ENCODE measurements at regions not wholly inside any gene's neighbourhood (a gene's known extent, or its start where the extent isn't known, plus 50 kb on each side); places are given as distances from the start of the nearest gene placed in this dataset.

DNA sequence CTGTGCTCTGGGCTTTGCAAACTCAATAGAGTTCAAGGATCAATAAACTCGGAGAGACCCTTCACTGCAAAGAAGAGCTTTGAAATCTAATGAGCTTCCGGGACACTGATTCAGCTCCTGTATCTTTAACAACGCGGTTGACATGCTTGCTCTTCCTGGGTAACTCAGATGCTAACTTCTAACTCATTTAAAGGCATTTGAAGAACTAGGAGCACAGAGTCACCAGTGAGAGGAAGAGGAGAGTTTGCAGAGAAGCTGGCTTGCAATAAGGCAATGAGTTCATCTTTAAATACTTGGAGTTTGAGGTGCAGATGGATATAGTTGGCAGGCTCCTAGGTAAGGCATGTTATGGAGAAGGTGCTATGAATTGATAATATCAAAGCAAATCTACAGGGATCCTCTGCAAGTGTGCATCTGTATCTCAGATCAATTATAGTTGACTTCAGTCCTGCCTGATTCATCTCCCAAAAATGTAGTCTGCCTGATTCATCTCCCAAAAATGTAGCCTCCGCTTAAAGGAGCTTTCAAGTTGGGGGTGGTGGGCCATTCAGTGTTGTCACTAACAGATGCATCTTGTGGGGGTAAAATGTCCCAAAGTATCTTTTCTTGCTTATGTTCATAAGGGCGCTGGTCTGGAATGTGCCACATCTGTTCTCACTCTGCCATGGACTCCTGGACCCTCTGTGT, 182.5 kb upstream of the PRSS58 start:
- TF ChIP-seq YY1 (IDR thresholded peaks at IDR 0.05; ENCODE audit: insufficient read depth, insufficient read length): no peak
- no peak for TF ChIP-seq ZNF274 (IDR thresholded peaks at IDR 0.05; ENCODE audit: low read depth, low read length)
